ENCODE measurements at regions not wholly inside any gene's neighbourhood (a gene's known extent, or its start where the extent isn't known, plus 50 kb on each side); places are given as distances from the start of the nearest gene placed in this dataset.

- no peak for DNase-seq (ENCODE audit: low read depth in 2 of 2)
Observed at GRCh38 chr16:47971225-47971624, 184.6 kb downstream of the ABCC12 start.

- no peak for DNase-seq (ENCODE audit: low read depth in 2 of 2)
Observed at GRCh38 chr16:47970291-47970931, 185.4 kb downstream of the ABCC12 start.

- no peak for DNase-seq (ENCODE audit: low read depth in 2 of 2)
Observed at GRCh38 chr16:47967374-47967773, 188.4 kb downstream of the ABCC12 start.

GRCh38 chr16:47966325-47966724 is 189.5 kb downstream of the ABCC12 start:
- no peak for DNase-seq (ENCODE audit: low read depth in 2 of 2)

GRCh38 chr16:47965439-47965838 is 190.4 kb downstream of the ABCC12 start:
- DNase-seq (ENCODE audit: low read depth in 2 of 2): no peak

- no peak for DNase-seq (ENCODE audit: low read depth in 2 of 2)
Observed at GRCh38 chr16:47958726-47959125, 197.1 kb downstream of the ABCC12 start.

GRCh38 chr16:47956916-47957315 is 198.9 kb downstream of the ABCC12 start:
- no peak for DNase-seq (ENCODE audit: low read depth in 2 of 2)

- no peak for DNase-seq (ENCODE audit: low read depth in 2 of 2)
Observed at GRCh38 chr16:47949714-47950113, 206.1 kb downstream of the ABCC12 start.

- no peak for DNase-seq (ENCODE audit: low read depth in 2 of 2)
Observed at GRCh38 chr16:47949276-47949675, 206.5 kb downstream of the ABCC12 start.

- no peak for DNase-seq (ENCODE audit: low read depth in 2 of 2)
Observed at GRCh38 chr16:47947723-47948122, 208.1 kb downstream of the ABCC12 start.

- DNase-seq (ENCODE audit: low read depth in 2 of 2): no peak
Observed at GRCh38 chr16:47946092-47946491, 209.7 kb downstream of the ABCC12 start.

- no peak for DNase-seq (ENCODE audit: low read depth in 2 of 2)
Observed at GRCh38 chr16:47944589-47944988, 211.2 kb downstream of the ABCC12 start.

GRCh38 chr16:47943235-47943634 is 212.6 kb downstream of the ABCC12 start:
- no peak for DNase-seq (ENCODE audit: low read depth in 2 of 2)

GRCh38 chr16:47940466-47940865 is 215.3 kb downstream of the ABCC12 start:
- DNase-seq (ENCODE audit: low read depth in 2 of 2): no peak

GRCh38 chr16:47939680-47940079 is 216.1 kb downstream of the ABCC12 start:
- DNase-seq (ENCODE audit: low read depth in 2 of 2): no peak

GRCh38 chr16:47938272-47938671 is 217.5 kb downstream of the ABCC12 start:
- no peak for DNase-seq (ENCODE audit: low read depth in 2 of 2)

GRCh38 chr16:47928008-47928407 is 227.8 kb downstream of the ABCC12 start:
- DNase-seq (ENCODE audit: low read depth in 2 of 2): no peak

GRCh38 chr16:47927330-47927729 is 228.5 kb downstream of the ABCC12 start:
- no peak for DNase-seq (ENCODE audit: low read depth in 2 of 2)

GRCh38 chr16:47925811-47926460 is 229.9 kb downstream of the ABCC12 start:
- DNase-seq (ENCODE audit: low read depth in 2 of 2): no peak

- DNase-seq (ENCODE audit: low read depth in 2 of 2): no peak
Observed at GRCh38 chr16:47924950-47925349, 230.8 kb downstream of the ABCC12 start.

- no peak for DNase-seq (ENCODE audit: low read depth in 2 of 2)
Observed at GRCh38 chr16:47921535-47921934, 234.3 kb downstream of the ABCC12 start.

GRCh38 chr16:47920709-47921108 is 235.1 kb downstream of the ABCC12 start:
- DNase-seq (ENCODE audit: low read depth in 2 of 2): no peak

- no peak for DNase-seq (ENCODE audit: low read depth in 2 of 2)
Observed at GRCh38 chr16:47917118-47917517, 238.7 kb downstream of the ABCC12 start.

GRCh38 chr16:47916266-47916665 is 239.5 kb downstream of the ABCC12 start:
- no peak for DNase-seq (ENCODE audit: low read depth in 2 of 2)

Data from stimulated activated CD4-positive, alpha-beta T cell treated with anti-CD3 and anti-CD28 coated beads, Interleukin-12 subunit alpha, Interleukin-12 subunit beta, amount 100 ng/mL, for 24 hours (primary cell).